NCI-H510A treated with DMSO at 0.1 percent for 48 hours (cell line): ENCODE measurements at regions not wholly inside any gene's neighbourhood (a gene's known extent, or its start where the extent isn't known, plus 50 kb on each side); places are given as distances from the start of the nearest gene placed in this dataset.
"Not testable (repeated sequence)": the region's sequence is repeated elsewhere in the genome, so short reads cannot be mapped to it uniquely, and the experiment has no call there.

Experiments
- DNase-seq: peaks from one replicate; lab custom pipeline; 2025; lab: John Stamatoyannopoulos, UW

GRCh38 chr7:12884856-12885440, 197.5 kb downstream of the ARL4A start:
- no peak for DNase-seq

GRCh38 chr7:12888717-12889116, 201.3 kb downstream of the ARL4A start:
- DNase-seq: no peak

GRCh38 chr7:12889391-12889790, 202.0 kb downstream of the ARL4A start:
- no peak for DNase-seq

GRCh38 chr7:12890586-12890985, 203.2 kb downstream of the ARL4A start:
- no peak for DNase-seq

- DNase-seq: no peak
These were observed 205.9 kb downstream of the ARL4A start for GRCh38 chr7:12893292-12893691.

- no peak for DNase-seq
These were observed 207.9 kb downstream of the ARL4A start for GRCh38 chr7:12895296-12895695.

- no peak for DNase-seq
These were observed 208.9 kb downstream of the ARL4A start for GRCh38 chr7:12896316-12896715.

GRCh38 chr7:12898004-12898403, 210.6 kb downstream of the ARL4A start:
- DNase-seq: no peak

- DNase-seq: no peak
These were observed 211.2 kb downstream of the ARL4A start for GRCh38 chr7:12898620-12899019.

GRCh38 chr7:12905671-12906070, 218.2 kb downstream of the ARL4A start:
- no peak for DNase-seq

- no peak for DNase-seq
These were observed 220.3 kb downstream of the ARL4A start for GRCh38 chr7:12907774-12908173.

- no peak for DNase-seq
These were observed 222.1 kb downstream of the ARL4A start for GRCh38 chr7:12909483-12909882.

GRCh38 chr7:12911053-12911452, 223.6 kb downstream of the ARL4A start:
- no peak for DNase-seq

- no peak for DNase-seq
These were observed 225.6 kb downstream of the ARL4A start for GRCh38 chr7:12913002-12913401.

GRCh38 chr7:12917801-12918200, 230.4 kb downstream of the ARL4A start:
- DNase-seq: no peak

- DNase-seq: no peak
These were observed 234.4 kb downstream of the ARL4A start for GRCh38 chr7:12921751-12922345.

- DNase-seq: no peak
These were observed 236.5 kb downstream of the ARL4A start for GRCh38 chr7:12923971-12924370.

- no peak for DNase-seq
These were observed 238.8 kb downstream of the ARL4A start for GRCh38 chr7:12926206-12926605.

GRCh38 chr7:12927635-12928434, 240.4 kb downstream of the ARL4A start:
- DNase-seq: no peak

GRCh38 chr7:12929476-12930140, 242.2 kb downstream of the ARL4A start:
- no peak for DNase-seq

- no peak for DNase-seq
These were observed 243.1 kb downstream of the ARL4A start for GRCh38 chr7:12930534-12930933.

- DNase-seq: not testable (repeated sequence)
These were observed 244.0 kb downstream of the ARL4A start for GRCh38 chr7:12931465-12931864.

GRCh38 chr7:12939694-12940093, 252.3 kb downstream of the ARL4A start:
- no peak for DNase-seq
